ES-I3 (cell line): ENCODE measurements at regions not wholly inside any gene's neighbourhood (a gene's known extent, or its start where the extent isn't known, plus 50 kb on each side); places are given as distances from the start of the nearest gene placed in this dataset.
"Not testable (repeated sequence)": the region's sequence is repeated elsewhere in the genome, so short reads cannot be mapped to it uniquely, and the experiment has no call there.

Experiments used
- H3K36me3 ChIP-seq: 2 replicates; pipeline ENCODE4 v1.6.1; 2013; ENCODE audit warnings: mild to moderate bottlenecking, low read length, control low read depth, moderate library complexity; ENCODE audit not compliant: insufficient read depth
- H3K4me1 ChIP-seq: 2 replicates; pipeline ENCODE4 v1.6.1; 2013; ENCODE audit warnings: mild to moderate bottlenecking, control low read depth, low read length; ENCODE audit not compliant: insufficient read depth
- H3K9ac ChIP-seq: 2 replicates; pipeline ENCODE4 v1.6.1; 2013; ENCODE audit warnings: low read depth, mild to moderate bottlenecking, low read length, moderate library complexity
- H3K9me3 ChIP-seq: 2 replicates; pipeline ENCODE4 v1.6.1; 2013; ENCODE audit warnings: mild to moderate bottlenecking, low read length, moderate library complexity; ENCODE audit not compliant: control insufficient read depth, insufficient read depth

DNA sequence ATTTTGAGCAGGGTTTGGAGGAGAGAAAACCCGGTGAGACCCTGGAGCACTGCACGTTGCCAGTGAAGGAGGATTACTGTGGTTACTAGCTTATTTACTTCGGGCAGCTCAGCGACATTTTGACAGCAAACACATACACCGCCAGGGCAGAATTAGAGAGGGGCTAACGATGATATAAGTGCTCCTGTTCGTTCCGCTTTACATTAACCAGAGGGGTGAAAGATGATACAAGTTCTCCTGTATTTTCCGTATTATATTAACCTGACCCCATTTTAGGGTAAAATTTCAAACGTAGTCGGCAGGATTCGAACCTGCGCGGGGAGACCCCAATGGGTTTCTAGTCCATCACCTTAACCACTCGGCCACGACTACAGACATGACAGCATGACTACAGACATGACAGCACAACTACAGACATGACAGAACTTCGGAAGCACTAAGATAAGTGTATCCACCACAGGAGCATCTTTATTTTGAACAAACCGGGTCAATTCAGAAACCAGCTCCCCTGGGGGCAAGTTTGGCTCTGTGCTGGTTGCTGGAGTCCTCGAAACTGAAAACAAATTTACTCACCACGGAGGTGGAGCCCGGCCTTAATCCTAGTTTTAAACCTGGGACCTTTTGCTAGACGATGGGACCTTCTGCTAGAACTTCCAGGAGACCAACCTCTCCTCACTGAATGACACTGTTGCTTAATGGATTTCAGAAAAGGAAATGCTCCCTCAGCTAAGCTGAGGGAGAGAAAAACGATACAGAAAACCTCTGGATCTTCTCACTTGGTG lies 80.4 kb upstream of the ZNF184 start:
- Histone ChIP-seq H3K4me1 (no peaks in the 10 kb centered on the region), H3K36me3 (no peaks in the 10 kb centered on the region), H3K9me3 (no peaks in the 10 kb centered on the region), H3K9ac (peak overlapping the region; percentile 72)

DNA sequence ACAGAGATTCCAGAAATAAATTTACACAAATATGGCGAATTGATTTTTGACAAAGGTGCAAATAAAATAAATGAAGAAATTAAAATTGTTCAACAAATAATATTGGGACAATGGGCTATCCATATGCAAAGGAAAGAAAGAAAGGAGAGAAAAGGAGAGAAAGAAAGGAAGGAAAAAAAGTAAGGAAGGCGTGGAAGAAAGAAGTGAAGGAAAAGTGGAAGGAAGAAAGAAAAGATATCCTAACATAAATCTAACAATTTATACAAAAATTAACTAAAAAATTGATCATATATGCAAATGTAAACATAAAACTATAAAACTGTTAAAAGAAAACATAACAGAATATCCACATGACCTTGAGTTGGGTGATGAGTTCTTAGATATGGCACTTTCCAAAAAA lies 78.7 kb upstream of the ZNF184 start:
- no peak overlapping the region for H3K9ac ChIP-seq
- no peaks in the 10 kb centered on the region for H3K4me1 ChIP-seq
- H3K36me3 ChIP-seq = no peaks in the 10 kb centered on the region
- no peaks in the 10 kb centered on the region for H3K9me3 ChIP-seq

DNA sequence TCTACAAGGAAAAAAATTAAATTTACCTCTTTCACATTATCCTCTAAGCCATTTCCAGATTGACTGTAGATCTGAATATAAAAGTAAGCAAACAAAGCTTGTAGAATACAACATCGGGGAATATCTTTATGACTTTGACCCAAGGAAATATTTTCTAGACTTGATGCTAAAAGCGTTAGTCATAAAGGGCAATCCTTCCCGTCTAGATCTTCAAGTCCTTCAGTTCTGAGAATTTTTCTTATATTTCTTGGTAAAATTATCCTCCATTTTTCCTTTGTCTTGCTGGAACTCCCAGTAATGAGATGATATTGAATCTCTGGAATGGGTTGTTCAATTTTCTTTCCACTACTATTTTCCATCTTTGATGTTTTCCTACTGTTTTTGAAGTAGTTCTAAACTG lies 77.8 kb upstream of the ZNF184 start:
- H3K9me3 ChIP-seq = no peaks in the 10 kb centered on the region
- H3K9ac ChIP-seq = no peak overlapping the region
- no peaks in the 10 kb centered on the region for H3K4me1 ChIP-seq

DNA sequence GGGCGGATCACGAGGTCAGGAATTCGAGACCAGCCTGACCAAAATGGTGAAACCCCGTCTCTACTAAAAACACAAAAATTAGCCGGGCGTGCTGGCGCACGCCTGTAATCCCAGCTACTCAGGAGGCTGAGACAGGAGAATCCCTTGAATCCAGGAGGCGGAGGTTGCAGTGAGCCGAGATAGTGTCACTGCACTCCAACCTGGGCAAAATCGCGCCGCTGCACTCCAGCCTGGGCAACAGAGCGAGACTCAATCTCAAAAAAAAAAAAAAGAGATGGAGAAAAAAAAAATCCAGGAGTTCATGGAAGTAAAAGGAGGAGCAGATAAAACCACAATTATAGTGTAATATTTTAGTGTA lies 76.3 kb upstream of the ZNF184 start:
- not testable (repeated sequence) for H3K4me1 ChIP-seq, H3K36me3 ChIP-seq, H3K9ac ChIP-seq, H3K9me3 ChIP-seq

More for the DNA sequence above, 77.8 kb upstream of the ZNF184 start:
- H3K36me3 ChIP-seq = no peaks in the 10 kb centered on the region

DNA sequence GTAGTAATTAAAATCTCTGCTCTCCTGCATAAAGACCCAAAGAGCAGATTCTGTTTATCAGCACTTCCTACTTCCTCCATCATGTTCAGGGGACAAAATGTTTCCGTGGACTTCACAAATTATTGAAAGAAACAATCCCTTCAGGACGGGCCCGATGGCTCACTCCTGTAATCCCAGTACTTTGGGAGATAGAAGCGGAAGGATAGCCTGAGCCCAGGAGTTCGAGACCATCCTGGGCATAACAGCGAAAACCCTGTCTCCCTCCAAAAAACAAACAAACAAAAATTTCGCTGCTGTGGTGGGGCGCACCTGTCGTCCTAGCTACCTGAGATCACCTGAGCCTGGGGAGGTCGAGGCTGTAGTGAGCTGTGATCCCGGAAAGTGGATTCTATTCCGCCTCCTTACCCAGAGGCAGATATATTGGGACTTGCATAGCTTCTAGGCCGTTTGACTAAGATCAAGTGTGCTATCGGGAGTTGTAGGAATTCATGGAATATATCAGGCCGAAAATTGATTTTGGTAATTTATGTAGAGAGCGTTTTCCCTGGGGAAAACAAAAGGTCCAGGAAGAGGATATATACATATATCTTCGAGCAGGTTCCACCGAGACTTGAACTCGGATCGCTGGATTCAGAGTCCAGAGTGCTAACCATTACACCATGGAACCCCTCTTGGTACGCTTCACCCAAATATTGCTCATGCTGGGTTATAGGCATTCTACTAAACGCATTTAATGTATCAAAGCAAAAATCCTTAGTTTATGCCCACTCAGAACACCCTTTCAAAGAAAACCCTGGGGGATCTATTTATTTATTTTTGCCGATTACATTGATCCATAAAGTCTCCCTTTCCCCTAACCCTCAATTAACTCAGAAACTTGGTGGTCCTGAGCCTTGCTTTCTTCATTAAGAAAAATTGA lies 74.5 kb upstream of the ZNF184 start:
- Histone ChIP-seq H3K36me3 (no peaks in the 10 kb centered on the region), H3K4me1 (no peaks in the 10 kb centered on the region), H3K9ac (peak overlapping the region; percentile 97), H3K9me3 (no peaks in the 10 kb centered on the region)

DNA sequence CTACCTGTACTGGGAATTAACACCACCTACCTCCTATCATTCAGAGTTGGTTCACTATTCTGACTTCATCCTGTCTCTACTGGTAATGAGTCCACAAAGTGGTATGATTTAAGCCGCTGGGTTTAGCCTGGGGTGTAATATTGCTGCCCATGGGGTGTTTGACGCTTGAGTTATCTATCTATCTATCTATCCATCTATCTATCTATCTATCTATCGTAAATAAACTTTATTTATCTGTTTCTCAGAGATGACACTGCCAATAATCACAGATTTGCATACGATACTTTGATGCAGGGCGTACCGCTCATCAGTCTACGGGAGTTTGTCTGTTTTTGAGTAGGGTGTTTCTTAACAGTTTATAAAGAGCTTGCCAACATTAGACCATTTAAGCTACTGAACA lies 73.6 kb upstream of the ZNF184 start:
- no peaks in the 10 kb centered on the region for H3K36me3 ChIP-seq
- no peaks in the 10 kb centered on the region for H3K4me1 ChIP-seq
- no peaks in the 10 kb centered on the region for H3K9me3 ChIP-seq
- H3K9ac ChIP-seq = no peak overlapping the region

DNA sequence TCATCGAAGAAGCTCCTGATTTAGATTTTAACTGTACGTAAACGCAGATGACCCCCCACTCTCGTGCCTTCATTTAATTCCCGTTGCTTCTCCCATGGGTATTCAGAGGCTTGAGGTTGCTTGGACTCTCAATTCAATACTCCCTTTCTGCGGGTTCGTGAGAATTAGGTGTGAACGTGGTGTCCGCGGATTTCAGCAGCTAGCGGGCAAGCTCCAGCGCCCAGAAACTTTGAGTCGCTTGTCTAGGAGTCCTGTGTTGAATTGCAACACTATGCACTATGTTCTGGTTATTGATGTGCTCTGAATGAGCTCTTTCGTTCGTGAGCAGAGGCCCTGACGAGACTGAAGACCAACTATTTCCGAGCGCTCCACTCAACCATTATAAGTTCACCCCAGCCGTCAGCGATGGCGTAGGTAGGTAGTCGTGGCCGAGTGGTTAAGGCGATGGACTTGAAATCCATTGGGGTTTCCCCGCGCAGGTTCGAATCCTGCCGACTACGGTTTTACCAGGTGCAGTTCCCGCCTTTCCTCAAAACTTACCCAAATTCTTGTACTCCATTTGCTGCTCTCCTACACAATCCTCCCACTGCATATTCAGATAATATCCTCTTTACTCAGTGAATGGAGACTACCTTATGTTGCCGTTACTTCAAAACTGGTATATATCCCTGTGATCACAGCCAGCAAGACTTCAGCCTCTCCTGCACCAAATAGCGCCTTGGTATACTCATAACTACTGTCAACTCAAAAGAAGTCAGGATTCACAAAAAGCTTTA lies 72.6 kb upstream of the ZNF184 start:
- Histone ChIP-seq H3K9ac (peak overlapping the region; percentile 78), H3K4me1 (no peaks in the 10 kb centered on the region), H3K9me3 (no peaks in the 10 kb centered on the region), H3K36me3 (no peaks in the 10 kb centered on the region)

DNA sequence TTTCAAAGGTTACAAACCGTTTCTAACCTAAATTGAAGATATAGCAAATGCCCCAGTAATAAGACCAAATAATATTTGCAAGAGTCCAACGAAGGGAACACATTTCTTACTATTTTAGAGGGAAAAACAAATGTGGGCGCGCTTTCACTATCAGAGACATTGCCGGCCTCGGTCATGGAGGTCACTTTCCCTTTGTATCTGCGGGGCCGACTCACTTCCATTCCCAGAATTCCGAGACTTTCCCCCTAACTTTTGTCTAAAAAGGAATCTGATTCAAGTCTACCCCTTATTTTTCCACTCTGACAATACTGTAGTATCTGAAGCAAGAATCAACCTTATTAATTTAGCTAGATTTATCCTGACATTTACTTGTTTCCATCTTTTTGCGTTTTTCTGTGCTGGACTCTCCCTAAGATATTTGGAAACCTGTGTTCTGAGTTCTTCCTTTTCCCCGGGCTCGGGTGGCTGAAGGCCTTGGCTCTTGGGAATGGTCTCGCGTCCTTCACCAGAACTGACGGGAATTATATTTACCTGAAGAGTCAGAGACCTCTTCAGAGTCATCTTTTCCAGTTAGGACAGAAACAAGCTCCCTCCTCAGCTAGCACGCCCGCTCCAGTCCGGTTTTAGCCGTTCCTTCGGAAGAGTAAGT lies 71.8 kb upstream of the ZNF184 start:
- H3K9ac ChIP-seq = peak overlapping the region; percentile 78
- H3K36me3 ChIP-seq = no peaks in the 10 kb centered on the region
- H3K4me1 ChIP-seq = no peaks in the 10 kb centered on the region
- H3K9me3 ChIP-seq = no peaks in the 10 kb centered on the region

DNA sequence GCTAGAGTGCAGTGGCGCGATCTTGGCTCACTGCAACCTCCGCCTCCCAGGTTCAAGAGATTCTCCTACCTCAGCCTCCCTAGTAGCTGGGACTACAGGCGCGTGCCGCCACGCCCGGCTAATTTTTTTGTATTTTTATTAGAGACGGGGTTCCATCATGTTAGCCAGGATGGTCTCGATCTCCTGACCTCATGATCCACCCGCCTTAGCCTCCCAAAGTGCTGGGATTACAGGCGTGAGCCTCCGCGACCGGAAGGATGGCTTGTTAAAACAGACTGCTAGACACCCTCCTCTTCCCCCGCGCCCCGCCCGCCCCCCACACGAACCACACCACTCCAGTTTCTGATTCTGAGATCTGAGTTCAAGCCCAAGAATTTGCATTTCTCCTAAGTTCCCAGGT lies 71.2 kb upstream of the ZNF184 start:
- peak overlapping the region; percentile 78; the same call in 1 of the 2 replicates for H3K9ac ChIP-seq

DNA sequence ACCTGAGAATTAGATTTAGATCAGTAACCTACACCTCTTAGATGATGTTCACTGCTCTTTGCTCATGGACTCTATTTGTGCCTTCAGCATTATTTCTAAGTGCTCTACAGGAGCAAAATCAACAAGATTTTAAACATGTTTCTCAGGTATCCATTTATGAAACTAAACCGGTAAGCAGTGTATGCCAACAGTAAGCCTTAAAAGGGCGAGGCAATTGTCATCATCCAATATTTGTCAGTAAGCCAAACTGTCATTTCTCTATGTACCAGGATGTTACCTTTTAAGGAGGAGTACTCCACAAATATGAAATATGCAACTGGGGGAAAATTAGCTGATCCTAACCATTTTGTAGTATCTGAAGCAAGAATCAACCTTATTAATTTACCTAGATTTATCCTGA lies 69.6 kb upstream of the ZNF184 start:
- H3K9ac ChIP-seq = no peak overlapping the region
- no peaks in the 10 kb centered on the region for H3K4me1 ChIP-seq
- H3K9me3 ChIP-seq = no peaks in the 10 kb centered on the region
- no peaks in the 10 kb centered on the region for H3K36me3 ChIP-seq

More for the DNA sequence above, 71.2 kb upstream of the ZNF184 start:
- H3K36me3 ChIP-seq, H3K9me3 ChIP-seq, H3K4me1 ChIP-seq: not testable (repeated sequence)

DNA sequence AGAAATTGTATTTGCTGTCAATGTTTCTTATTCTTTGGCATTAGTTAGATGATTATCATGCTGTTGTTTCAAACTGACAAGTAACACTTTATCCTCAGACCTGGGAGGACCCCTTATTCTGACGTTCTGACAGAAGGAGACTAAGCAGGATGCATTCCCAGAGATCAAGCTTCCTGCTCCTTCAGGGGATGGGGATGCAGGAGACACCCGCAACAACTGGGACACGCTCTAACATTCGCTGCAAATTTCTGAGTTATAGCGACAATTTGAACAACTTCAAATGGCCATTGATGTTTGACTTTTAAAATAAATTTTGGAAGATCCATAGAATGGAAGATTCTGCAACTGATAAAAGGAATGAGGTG lies 69.0 kb upstream of the ZNF184 start:
- Histone ChIP-seq H3K4me1 (no peaks in the 10 kb centered on the region), H3K9me3 (no peaks in the 10 kb centered on the region), H3K36me3 (no peaks in the 10 kb centered on the region), H3K9ac (no peak overlapping the region)

DNA sequence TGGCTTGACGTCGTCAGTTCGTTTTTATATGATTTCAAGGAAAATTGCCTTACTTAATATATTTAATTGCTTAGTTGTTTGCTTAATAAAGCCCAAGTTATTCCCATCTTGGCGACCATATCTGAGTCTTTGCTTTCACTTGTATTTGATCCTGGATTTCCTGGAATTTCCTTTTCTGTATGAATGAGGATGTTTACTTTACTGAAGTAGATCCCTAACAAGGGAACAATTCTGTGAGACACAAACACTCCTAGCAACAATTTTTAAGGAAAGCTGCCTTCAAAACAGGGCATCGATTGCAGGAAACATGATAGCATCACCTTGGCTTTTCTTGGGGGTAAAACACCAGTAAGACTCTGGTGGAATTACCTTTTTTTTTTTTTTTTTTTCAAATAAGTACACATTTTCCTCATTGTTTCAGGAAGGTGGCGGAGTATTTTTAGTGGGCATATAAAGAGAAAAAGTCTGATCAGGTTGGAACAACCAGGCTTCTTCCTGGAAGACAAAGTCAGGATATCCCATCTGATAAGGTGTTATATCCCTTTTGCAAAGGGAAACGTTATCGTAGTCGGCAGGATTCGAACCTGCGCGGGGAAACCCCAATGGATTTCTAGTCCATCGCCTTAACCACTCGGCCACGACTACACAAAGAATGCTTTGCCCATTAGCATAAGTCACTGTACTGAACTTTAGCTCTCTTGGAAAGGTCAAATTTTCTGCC lies 68.5 kb upstream of the ZNF184 start:
- Histone ChIP-seq H3K9ac (peak overlapping the region; percentile 10; the same call in 1 of the 2 replicates), H3K36me3 (no peaks in the 10 kb centered on the region), H3K4me1 (no peaks in the 10 kb centered on the region), H3K9me3 (no peaks in the 10 kb centered on the region)

DNA sequence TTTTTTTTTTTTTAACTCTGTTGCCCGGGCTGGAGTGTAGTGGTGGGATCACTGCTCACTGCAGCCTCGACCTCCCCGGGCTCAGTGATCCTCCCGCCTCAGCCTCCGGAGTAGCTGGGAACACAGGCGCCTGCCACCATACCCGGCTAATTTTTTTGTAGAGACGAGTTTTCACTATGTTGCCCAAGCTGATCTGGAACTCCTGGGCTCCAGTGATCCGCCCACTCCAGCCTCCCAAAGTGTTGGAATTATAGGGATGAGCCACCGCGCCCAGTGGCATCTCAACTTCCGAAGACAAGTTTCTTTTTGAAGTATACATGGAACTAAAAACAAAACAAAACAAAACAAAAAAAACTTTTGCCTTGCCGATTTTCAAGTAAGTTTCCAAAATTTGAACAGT lies 66.6 kb upstream of the ZNF184 start:
- Histone ChIP-seq H3K9me3 (no peaks in the 10 kb centered on the region), H3K36me3 (no peaks in the 10 kb centered on the region), H3K4me1 (no peaks in the 10 kb centered on the region), H3K9ac (peak overlapping the region; percentile 76; the same call in 1 of the 2 replicates)
